Nucleus accumbens (tissue), 56 donors: ENCODE measurements at regions not wholly inside any gene's neighbourhood (a gene's known extent, or its start where the extent isn't known, plus 50 kb on each side); places are given as distances from the start of the nearest gene placed in this dataset.

Experiments used
- DNase-seq, 56 donors: peaks; one replicate each; lab custom pipeline; 2025; lab: John Stamatoyannopoulos, UW

DNA sequence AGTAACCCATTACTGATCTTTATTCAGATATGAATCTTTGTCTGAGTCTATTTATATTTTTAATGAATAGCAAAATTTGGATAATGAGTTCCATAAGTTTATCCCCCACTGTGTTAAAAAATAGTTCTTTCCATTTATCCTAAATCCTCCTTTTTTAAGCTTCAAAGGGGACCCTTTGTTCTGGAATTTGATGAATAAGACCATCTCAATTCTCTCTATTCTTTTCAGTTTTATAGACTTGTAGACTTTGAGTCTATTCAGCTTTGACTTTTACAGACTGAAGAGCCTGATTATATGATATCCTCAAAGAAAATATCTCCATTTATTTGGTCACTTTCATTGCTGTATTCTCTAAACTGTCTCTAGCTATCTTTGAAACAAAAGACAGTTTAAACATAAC is 2146.1 kb upstream of the CELF4 start:
- DNase-seq, result no peak

DNA sequence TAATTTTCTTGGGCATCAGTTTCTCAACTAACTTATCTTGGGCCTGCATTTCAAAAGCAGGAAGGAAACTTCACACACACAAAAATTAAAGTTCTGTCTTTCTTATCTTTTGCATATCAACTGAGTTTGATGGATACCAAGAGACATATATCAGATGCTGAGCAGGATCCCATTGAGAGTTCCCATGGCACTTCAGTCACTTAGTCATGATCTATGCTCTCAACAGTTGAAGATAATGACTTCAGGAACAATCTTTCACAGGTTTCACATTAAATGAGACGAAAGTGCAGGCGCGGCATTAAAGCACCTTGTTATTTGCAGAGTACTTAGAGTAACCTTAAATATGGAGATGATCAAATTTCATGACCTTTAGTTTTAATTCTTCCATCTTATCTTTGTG is 2139.8 kb upstream of the CELF4 start:
- DNase-seq, result no peak

DNA sequence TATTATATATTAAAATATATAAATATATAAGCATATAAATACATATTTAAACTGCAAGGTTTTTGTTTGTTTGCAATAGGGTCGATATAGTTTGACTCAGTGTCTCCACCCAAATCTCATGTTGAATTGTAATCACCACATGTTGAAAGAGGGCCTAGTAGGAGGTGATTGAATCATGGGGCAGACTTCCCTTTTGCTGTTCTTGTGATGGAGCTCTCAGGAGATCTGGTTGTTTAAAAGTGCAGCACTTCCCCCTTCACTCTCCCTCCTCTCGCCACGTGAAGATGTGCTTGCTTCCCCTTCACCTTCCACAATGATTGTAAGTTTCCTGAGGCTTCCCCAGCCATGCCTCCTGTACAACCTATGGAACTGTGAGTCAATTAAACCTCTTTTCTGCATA is 2137.3 kb upstream of the CELF4 start:
- no peak for DNase-seq

DNA sequence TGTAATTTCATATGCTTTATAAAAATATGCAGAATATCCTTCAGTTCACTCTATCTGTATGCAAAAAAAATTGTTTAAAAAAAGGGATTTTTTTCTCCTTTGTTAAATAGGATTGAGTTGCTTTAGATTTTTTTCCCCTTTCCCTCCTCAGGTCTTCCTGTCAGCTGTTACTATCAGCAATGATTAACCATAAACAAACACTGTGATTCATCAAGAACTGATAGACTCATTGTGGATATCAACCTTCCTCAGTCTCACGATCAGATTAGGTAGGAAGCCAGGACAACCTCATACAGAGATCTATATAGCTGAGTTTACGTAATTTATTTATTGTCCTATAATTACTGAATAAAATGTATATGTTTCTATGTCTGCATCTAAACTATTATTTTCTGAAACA is 2136.2 kb upstream of the CELF4 start:
- DNase-seq, result no peak

DNA sequence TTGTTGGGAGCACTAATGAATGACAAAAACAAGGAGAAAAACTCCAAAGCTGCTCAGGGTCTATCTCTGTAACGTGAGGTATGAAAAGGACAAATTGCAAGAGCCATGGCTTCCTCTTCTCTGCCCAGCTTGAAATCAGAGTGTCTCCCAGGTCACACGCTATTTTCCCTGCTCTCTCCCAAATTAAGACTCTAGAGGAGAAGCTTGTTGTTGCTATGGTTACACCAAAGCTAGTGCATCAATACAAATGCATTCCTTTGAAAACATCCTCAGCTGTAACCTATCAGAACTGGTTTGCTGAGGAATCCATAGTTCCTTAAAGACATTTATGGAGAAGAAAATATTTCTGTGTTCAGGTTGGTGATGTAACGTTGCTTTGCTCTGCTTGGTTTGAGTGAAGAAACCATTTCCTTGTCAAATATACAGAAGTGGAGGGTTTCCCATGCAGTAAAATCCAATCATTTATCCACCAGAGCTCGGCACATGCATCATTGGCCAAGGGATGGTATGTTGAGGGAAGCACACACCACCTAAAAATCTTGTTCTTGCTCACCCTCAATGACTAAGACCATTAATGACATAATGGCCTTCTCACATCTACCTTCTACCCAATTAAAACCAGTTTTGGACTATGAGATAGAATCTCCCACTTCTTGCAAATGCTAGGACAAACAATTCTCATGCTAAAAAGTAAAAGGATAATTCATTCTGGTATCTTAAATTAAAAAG is 2135.6 kb upstream of the CELF4 start:
- DNase-seq, result no peak

DNA sequence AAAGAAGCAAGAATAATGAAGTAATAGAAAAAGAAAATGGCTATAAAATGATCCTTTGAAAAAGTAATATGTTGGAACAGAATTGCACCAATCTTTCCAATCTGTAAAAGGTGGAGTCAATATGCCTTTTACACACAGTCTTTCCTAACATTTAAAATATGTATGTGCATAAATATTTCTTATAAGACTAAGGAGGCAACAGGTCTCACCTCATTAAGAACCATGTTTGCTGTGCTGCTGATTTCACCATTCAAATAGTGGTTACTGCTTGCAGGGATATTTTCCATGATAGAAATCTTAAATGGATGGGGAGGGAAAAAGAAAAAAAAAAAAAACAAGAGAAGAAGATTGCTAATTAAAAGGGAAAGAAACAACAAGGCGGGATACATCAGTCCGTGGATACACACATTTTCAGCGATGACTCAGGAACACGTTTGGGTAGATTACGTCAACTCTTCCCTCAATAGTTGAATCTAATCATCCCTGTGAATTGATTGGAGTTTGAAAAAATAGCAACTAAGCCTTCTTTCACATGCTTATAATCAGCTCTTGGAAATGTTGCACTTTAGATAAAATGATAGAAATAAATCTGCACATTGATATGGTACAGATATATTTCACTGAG is 2133.9 kb upstream of the CELF4 start:
- no peak for DNase-seq

DNA sequence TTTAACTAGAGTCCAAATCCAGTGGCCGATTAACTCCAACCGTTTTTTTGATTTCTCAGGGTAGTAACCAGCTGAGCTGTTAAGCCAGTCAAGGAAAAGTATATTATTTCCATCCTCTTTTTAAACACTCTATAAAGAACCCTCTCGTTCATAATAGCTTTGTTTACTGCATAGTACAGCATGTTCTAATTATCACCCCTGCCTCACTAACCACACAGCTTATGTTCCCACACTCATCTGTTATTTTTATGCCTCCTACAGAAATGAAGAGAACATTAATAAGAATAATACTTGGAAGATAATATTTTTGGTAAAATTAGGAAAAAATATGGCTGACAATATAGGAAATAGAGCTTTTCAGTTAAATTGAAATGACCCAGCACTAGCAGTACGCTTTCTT is 2132.8 kb upstream of the CELF4 start:
- DNase-seq, result no peak

DNA sequence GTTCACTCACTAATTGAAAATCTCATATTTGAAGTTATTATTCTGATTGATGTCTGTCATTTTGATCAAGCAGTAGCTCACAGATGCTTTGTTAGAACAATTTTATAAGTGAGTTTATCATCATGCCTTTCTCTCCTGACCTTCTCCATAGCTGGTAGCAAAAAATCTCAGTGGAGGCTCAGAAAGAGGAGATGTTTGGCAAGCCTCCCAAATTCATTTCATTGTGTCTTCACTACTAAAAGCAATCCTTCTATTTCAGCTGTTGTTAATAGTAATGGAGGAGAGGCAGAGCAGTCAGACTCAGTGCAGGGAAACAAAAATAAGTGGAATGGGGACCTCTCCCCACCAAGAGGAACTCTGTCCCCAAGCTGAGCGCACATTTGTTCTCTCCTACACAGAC is 2127.8 kb upstream of the CELF4 start:
- no peak for DNase-seq

DNA sequence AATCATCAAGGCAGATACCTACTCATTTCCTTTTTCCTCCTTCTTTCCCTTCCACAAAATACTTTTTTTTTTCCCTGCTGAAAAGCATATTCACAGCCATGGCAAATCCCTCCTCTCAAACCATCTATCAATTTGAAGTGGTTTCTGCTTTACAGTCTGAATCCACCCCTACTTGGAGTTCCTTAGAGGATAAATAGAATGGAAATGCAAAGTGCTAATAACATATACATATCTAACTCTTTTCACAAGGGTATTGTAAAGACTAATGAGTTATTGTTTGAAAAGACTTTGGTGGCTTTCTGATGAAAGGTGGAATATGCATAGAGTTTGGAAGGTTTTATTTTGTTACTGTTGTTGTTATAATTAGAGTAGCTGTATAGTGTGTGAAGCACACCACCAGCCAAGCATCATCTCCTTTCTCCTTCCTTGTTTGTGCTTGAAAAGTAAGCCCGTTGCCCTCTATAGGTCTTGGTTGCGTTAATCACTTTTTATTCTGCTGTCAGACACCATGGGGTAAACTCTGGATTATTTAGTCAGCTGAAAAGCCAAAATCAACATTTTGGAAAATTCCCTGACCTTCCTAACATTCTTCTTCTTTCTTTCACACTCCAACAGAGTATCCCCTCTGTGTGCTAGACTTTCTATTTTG is 2126.9 kb upstream of the CELF4 start:
- no peak for DNase-seq

DNA sequence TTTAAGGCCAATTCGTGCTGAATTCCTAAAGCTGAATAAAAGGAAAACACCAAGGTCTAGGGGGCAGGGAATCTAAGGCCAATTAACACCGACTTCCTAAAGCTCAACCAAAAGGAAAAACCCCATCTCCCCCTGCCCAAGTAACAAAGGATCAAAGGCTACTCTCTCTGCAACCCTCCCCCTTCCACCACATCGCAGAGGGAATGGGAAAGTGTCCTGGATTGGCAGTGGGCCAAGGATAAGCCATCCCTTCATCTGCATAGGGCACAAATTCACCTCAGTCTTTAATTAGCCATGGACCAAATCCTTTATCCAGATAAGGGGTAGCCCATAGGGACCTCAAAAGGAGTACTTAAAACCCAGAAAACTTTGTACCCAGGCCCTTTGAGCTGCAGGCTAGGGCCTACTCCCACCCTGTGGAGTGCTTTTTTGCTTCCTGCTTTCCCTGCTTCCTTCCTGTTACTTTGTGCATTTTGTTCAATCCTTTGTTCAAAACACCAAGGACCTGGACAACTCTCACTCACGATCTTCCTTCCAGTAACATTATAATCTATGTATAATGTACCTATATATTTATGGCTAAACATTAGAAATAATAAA is 2119.8 kb upstream of the CELF4 start:
- DNase-seq, result no peak

DNA sequence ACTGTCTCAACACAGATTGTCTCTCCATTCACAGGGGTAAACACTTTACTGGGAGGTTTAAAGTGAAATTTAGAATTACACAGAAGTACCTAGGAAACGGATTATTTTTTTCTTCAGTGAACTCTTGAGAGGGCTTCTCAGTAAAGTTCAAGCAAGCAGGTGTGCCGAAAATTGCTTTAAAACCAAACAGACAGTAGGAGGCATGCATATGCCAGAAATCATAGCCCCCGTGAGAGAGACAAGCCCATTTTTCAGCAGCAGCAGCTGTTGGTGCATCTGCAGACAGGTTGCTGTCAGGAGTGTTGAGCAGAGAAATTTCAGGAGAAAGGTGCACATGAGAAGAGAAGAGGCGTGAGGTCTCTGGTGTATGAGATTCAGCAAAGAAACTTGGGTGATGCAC is 2115.5 kb upstream of the CELF4 start:
- peak in 2 of 56 donors; percentile 12 to 18 for DNase-seq

DNA sequence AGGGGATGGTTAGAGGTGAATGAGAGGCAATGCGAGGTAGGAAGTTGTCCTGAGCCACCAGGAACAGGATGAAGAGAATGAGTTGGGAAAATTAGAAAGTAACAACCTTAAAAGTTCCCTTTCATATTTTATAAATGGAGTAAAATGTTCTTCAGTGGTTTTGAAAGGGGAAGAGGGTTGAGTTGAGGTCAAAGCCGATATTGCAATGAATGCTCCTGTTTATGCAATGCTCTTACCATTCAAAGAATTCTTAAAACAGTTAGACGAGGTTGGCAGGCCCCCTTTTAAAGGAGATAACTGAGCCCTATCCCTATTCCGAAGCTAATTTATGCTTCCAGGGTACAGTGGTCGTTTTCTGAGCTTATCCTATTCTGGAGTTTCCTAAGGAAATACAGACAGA is 2110.3 kb upstream of the CELF4 start:
- DNase-seq, result no peak

DNA sequence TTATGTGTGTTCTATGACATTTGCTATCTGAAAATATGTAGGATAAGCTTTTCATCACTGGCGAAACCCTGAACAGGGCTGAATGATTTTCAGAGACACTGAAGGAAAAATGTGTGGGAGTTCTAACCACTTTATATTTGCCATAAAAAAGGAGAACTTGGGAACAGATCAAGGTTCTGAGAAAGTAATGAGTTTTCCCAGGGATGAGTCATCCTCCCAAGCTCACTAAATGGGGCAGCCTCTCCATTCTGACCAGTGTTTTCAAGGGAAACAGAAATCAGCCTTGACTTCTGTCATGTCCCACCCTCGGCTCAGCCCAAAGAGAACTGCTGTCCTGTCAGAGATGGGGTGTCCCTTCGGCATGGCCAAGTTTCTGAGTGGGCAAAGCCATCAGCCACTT is 2109.8 kb upstream of the CELF4 start:
- DNase-seq, result no peak

DNA sequence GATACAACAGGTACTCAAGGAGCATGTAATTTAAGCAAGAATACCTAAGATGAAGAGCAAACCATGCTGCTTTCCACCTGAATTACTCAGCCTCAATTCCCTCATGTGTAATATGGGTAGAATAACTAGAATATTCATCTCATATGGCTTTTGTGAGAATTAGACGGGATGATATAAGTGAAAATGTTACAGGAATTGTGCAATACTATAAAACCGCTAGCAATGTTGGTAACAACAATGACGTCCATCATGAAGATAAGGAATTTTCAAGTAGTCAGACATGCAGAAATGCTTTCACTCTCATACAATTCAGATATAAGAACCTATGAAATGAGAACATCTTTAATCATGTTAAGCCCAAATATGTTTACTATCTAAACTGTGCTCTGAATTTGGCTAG is 2106.6 kb upstream of the CELF4 start:
- DNase-seq, result no peak

DNA sequence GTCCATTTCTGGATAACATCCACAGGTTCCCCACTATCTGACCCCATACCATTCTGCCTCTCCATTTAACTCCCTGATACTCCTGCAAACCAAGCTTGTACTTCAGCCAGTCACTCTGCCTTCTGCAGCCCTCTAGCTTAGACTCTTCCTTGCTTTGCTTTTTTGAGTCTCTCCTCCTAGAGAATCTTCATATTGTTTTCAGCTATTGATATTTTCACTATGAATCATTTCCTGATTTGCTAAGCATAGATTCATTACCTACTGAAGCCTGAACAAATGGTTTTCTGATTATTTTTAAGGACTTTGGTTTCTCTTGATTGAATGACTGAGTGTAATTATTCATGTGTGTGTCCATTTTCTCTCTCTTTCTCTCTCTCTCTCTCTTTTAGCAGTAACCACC is 2102.3 kb upstream of the CELF4 start:
- no peak for DNase-seq

DNA sequence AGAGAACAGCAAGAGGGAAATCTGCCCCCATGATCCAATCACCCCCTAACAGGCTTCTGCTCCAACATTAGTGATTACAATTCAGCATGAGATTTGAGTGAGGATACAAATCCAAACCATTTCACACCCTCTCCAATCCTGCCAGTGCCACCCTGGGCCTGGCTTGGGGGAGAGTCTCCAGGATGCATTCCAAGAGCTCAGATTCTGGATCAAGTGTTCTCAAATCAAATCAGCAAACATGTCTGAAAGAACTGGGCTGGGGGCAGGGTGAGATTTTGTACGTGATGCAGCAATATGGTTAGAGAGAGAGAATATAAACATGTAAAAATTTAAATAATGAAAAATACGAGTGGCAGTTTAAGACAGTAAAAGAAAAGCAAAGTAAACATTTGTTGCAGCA is 2100.9 kb upstream of the CELF4 start:
- no peak for DNase-seq

DNA sequence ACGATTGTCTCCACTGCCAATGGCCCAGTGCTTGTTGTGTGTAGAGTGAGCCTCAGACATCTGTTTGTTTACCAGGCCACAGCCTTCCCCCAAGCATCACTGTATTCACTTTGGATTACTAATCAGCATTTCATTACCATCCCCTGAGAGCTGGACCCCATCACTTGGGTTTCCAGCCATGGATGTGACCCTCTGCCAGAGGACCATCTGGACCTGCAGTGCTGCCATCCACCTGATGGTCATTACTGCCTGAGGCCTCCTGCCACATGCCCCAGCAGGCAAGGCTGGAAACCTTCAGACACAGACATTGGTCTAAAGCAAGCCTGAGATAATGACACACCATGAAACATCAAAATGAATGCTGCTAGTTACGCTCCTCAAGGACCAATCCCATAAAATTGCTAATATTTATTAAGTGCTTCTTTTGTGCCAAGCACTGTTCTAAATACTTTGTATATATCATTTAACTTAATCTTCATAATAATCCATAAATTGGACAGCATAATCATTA is 2096.3 kb upstream of the CELF4 start:
- DNase-seq, result no peak

DNA sequence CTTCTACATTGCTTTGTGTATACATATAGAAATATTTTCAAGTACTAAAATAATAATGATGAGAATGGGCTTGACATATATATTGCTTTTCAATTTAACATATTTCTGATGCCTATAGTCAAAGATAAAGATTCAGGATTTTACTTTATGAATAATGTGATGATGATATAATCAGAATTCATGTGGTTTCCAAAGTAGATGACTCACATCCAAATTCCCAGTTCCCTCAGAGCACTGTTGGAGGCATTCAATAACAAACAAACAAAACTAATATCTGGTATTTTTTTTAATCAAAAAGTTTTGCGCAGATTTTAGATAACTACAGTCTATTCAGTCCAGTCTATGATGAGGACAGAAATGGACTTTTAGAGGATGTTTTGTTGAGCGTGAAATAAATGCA is 2094.5 kb upstream of the CELF4 start:
- DNase-seq, result no peak

DNA sequence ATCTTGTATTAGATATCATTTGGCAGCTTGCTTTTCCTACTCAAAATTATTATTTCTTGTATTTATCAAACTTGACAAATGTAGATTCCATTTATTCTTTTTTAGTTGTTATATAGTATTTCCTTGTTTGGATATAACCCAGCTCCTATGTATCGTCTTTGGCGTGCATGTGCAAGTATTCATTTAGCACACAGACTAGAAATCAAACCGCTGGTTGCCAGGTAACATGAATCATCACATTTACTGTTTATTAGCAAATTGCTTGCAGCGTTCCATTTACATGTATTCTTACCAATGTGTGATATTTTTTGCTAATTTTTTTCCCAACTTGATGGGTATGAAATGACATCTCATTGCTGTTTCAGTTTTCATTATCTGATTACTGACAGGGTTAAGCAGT is 2089.7 kb upstream of the CELF4 start:
- no peak for DNase-seq

DNA sequence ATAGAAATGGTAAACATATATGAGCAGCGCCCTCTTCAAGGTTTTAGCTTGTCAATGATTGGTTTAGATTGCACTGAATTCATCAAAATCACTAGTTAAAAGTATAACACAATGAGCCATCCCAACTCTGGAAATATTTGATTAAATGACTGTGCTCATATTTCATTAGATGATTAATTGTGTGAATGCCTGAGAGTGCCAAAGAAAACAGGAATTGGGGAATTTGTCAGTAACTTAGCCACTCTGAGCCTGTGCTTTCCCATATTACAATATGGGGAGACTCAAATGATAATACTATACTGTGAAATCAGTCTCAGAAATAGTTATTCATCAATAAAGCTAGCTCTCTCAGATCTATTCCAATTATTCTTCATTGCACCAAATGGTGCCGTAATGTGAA is 2087.6 kb upstream of the CELF4 start:
- DNase-seq, result no peak

DNA sequence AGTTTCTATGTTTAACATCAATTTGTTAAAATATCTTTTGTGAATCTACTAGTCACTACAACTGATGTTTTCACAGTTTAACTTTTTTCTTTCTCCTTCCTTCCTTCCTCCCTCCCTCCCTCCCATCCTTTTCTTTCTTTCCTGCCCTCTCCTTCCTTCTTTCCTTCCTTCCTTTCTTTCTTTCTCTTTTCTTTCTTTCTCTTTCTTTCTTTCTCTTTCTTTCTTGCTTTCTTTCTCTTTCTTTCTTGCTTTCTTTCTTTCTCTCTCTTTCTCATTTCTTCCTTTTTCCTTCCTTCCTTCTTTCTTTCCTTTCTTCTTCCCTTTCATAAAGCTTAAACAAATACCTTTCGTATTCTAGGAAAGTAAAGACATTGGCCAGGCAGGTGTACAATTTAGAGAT is 2083.0 kb upstream of the CELF4 start:
- no peak for DNase-seq
